ENCODE measurements at regions not wholly inside any gene's neighbourhood (a gene's known extent, or its start where the extent isn't known, plus 50 kb on each side); places are given as distances from the start of the nearest gene placed in this dataset.

DNA sequence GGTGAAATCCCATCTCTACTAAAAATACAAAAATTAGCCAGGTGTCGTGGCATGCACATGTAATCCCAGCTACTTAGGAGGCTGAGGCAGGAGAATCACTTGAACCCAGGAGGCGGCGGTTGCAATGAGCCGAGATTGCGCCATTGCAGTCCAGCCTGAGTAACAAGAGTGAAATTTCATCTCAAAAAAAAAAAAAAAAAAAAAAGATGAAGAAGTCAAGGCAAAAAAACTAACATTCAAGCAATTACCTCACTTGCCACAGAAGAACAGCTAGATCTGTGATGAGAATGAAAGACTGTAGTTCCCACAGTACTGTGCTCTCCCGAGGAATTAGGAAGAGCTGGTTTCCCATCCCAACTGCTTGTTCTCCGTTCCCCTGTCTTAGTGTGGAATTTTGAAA lies 144.7 kb upstream of the ECI2 start:
- no peak overlapping the region for H3K4me3 Mint-ChIP-seq
- TF ChIP-seq, protein P1, sequence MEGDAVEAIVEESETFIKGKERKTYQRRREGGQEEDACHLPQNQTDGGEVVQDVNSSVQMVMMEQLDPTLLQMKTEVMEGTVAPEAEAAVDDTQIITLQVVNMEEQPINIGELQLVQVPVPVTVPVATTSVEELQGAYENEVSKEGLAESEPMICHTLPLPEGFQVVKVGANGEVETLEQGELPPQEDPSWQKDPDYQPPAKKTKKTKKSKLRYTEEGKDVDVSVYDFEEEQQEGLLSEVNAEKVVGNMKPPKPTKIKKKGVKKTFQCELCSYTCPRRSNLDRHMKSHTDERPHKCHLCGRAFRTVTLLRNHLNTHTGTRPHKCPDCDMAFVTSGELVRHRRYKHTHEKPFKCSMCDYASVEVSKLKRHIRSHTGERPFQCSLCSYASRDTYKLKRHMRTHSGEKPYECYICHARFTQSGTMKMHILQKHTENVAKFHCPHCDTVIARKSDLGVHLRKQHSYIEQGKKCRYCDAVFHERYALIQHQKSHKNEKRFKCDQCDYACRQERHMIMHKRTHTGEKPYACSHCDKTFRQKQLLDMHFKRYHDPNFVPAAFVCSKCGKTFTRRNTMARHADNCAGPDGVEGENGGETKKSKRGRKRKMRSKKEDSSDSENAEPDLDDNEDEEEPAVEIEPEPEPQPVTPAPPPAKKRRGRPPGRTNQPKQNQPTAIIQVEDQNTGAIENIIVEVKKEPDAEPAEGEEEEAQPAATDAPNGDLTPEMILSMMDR (conservative IDR thresholded peaks at IDR 0.05), result no peak
- no peak for DNase-seq (ENCODE audit: extremely low spot score, unreplicated experiment)
- H3K4me1 Mint-ChIP-seq (ENCODE audit: unreplicated experiment), result peaks cover 7% of the 10 kb centered on the region
- H3K36me3 Mint-ChIP-seq, result peaks cover 3% of the 10 kb centered on the region
- no peak overlapping the region for H3K27ac Mint-ChIP-seq
- H3K27me3 Mint-ChIP-seq, result peaks cover 14% of the 10 kb centered on the region
- peaks cover 5% of the 10 kb centered on the region for H3K9me3 Mint-ChIP-seq

- no peaks in the 10 kb centered on the region for H3K27me3 Mint-ChIP-seq
- H3K4me1 Mint-ChIP-seq (ENCODE audit: unreplicated experiment), result peaks cover 21% of the 10 kb centered on the region
- no peaks in the 10 kb centered on the region for H3K9me3 Mint-ChIP-seq
- TF ChIP-seq, protein P1 (conservative IDR thresholded peaks at IDR 0.05), result no peak
- H3K27ac Mint-ChIP-seq, result no peak overlapping the region
- no peak for DNase-seq (ENCODE audit: extremely low spot score, unreplicated experiment)
- no peaks in the 10 kb centered on the region for H3K36me3 Mint-ChIP-seq
- peak overlapping the region; percentile 10 for H3K4me3 Mint-ChIP-seq
Measured at GRCh38 chr6:4274382-4275082, 139.2 kb upstream of the ECI2 start.

DNA sequence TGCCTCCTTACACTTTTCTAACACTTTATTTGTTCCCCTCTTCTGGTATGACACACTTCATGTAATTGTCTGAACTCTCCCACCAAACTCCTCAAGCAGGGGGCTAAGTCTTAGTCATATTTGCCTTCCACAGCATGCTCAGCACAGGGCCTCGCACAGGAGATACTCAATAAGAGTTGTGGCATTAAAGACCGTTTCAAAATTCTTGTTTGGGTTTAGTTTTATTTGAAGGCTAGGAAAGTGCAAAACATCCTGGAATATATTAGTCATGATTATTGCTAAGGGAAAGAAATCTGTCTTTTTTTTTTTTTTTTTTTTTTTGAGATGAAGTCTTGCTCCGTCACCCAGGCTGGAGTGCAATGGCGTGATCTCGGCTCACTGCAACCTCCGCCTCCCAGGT lies 137.6 kb upstream of the ECI2 start:
- Mint-ChIP-seq H3K9me3 (no peaks in the 10 kb centered on the region), H3K36me3 (no peaks in the 10 kb centered on the region), H3K4me3 (no peak overlapping the region), H3K27me3 (no peaks in the 10 kb centered on the region), H3K4me1 (ENCODE audit: unreplicated experiment) (peaks cover 21% of the 10 kb centered on the region), H3K27ac (no peak overlapping the region)
- TF ChIP-seq, protein P1 (conservative IDR thresholded peaks at IDR 0.05), result no peak
- DNase-seq (ENCODE audit: extremely low spot score, unreplicated experiment), result no peak

GRCh38 chr6:4271761-4272470 lies 136.5 kb upstream of the ECI2 start:
- Mint-ChIP-seq H3K9me3 (no peaks in the 10 kb centered on the region), H3K4me3 (no peak overlapping the region), H3K27ac (no peak overlapping the region), H3K4me1 (ENCODE audit: unreplicated experiment) (peaks cover 21% of the 10 kb centered on the region), H3K27me3 (no peaks in the 10 kb centered on the region), H3K36me3 (peaks cover 3% of the 10 kb centered on the region)
- TF ChIP-seq, protein P1 (conservative IDR thresholded peaks at IDR 0.05), result no peak
- no peak for DNase-seq (ENCODE audit: extremely low spot score, unreplicated experiment)

DNA sequence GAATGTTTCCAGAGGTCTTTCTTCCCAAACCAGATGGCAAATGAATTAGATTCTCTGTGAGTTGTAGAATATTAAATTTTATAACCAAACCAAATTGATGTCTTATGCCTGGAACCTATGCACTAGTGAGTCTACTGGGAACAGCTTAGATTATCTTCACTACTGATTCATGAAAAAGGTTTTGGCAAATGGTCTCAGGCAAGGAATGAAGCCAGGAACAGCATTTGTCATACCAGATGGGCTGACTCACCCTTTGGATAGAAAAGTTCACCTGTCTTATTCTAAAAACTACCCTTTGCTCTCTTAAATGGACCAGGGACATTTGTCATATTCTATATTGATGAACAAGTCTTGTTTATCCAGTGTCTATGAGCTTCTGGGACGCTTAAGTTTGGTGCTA lies 135.4 kb upstream of the ECI2 start:
- Mint-ChIP-seq H3K27me3 (no peaks in the 10 kb centered on the region), H3K4me1 (ENCODE audit: unreplicated experiment) (peaks cover 21% of the 10 kb centered on the region)

More for the DNA sequence above, 135.4 kb upstream of the ECI2 start:
- no peak for DNase-seq (ENCODE audit: extremely low spot score, unreplicated experiment)
- Mint-ChIP-seq H3K4me3 (no peak overlapping the region), H3K27ac (no peak overlapping the region), H3K9me3 (no peaks in the 10 kb centered on the region), H3K36me3 (peaks cover 3% of the 10 kb centered on the region)
- TF ChIP-seq, protein P1 (conservative IDR thresholded peaks at IDR 0.05), result no peak

Data from type B pancreatic cell (in vitro differentiated cells).